ENCODE measurements at regions not wholly inside any gene's neighbourhood (a gene's known extent, or its start where the extent isn't known, plus 50 kb on each side); places are given as distances from the start of the nearest gene placed in this dataset.

DNA sequence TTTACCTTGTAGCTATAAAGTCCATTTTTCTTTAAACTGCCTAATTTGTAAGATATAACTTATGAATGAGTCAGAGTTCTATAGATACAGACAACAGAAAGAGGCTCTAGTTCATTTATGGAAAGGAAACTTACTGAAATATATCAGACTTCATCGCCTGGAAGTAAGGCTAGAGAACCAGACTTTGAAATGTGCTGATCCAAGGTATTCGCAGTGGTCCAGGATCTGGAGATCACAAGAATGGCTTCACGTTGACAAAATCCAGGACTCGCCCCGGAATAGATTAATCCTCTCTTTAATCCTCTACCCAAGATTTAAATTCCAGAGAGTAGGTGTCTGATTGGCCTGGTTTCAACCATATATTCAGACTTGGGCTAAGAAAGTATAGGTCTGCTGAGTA, 69.1 kb upstream of the LOC128125822 start:
- Histone ChIP-seq H3K27me3 (ENCODE audit: insufficient read depth, low read depth, severe bottlenecking) (no peaks in the 10 kb centered on the region), H3K36me3 (no peaks in the 10 kb centered on the region), H3K27ac (no peak overlapping the region), H3K9me3 (ENCODE audit: severe bottlenecking) (no peaks in the 10 kb centered on the region), H3K4me3 (ENCODE audit: low read depth, low read length) (no peak overlapping the region)
- DNase-seq = no peak
- TF ChIP-seq, protein P1, sequence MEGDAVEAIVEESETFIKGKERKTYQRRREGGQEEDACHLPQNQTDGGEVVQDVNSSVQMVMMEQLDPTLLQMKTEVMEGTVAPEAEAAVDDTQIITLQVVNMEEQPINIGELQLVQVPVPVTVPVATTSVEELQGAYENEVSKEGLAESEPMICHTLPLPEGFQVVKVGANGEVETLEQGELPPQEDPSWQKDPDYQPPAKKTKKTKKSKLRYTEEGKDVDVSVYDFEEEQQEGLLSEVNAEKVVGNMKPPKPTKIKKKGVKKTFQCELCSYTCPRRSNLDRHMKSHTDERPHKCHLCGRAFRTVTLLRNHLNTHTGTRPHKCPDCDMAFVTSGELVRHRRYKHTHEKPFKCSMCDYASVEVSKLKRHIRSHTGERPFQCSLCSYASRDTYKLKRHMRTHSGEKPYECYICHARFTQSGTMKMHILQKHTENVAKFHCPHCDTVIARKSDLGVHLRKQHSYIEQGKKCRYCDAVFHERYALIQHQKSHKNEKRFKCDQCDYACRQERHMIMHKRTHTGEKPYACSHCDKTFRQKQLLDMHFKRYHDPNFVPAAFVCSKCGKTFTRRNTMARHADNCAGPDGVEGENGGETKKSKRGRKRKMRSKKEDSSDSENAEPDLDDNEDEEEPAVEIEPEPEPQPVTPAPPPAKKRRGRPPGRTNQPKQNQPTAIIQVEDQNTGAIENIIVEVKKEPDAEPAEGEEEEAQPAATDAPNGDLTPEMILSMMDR (IDR thresholded peaks at IDR 0.05; ENCODE audit: low read depth, low read length) = no peak

DNA sequence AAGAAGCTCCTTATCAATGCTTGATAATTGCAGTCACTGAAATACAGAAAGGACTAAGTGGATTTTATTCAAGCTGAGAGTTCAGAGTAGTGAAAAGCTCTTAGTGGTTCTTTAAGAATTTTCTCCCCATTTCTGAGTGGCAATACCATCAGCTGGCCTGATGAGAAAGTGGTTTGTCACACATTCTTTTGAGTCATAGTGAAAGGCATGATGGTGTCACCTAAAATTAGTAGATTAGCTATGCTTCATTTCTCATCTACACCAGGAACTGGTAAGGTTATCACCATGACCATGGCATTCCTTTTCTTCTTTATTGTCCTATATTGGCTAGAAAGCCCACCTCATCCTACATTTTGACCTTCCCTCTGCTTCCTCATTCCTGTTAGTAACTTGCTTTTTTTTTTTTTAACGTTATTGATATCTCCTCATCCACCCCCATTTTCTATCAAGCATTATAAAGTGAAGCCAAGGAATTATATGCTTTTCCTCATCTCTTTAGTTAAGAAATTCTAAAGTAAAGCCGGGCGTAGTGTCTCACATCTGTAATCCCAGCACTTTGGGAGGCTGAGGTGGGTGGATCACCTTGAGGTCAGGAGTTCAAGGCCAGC, 67.4 kb upstream of the LOC128125822 start:
- TF ChIP-seq, protein P1 (IDR thresholded peaks at IDR 0.05; ENCODE audit: low read depth, low read length) = no peak
- Histone ChIP-seq H3K27me3 (ENCODE audit: insufficient read depth, low read depth, severe bottlenecking) (no peaks in the 10 kb centered on the region), H3K27ac (no peak overlapping the region), H3K4me3 (ENCODE audit: low read depth, low read length) (no peak overlapping the region), H3K36me3 (no peaks in the 10 kb centered on the region), H3K9me3 (ENCODE audit: severe bottlenecking) (no peaks in the 10 kb centered on the region)
- no peak for DNase-seq

DNA sequence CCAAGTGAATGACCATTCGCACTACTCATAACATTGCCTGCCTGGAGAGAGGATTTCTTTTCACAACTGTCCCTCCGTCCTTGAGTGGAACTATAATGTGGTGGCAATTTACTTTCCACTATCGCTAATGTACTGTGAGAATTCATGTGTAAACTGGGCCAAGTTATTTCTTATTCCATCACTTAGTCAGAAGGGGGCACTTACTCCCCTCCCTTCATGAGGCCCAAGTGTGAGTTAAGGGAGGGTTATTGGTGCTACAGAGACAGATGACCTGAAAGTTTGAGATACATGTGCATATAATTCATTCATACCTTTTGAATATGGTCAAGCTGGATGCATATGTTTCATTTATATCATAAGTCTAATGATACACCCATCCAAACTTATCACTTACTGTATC, 65.2 kb upstream of the LOC128125822 start:
- Histone ChIP-seq H3K4me3 (ENCODE audit: low read depth, low read length) (no peak overlapping the region), H3K27me3 (ENCODE audit: insufficient read depth, low read depth, severe bottlenecking) (no peaks in the 10 kb centered on the region), H3K27ac (no peak overlapping the region), H3K36me3 (no peaks in the 10 kb centered on the region), H3K9me3 (ENCODE audit: severe bottlenecking) (no peaks in the 10 kb centered on the region)
- TF ChIP-seq, protein P1 (IDR thresholded peaks at IDR 0.05; ENCODE audit: low read depth, low read length) = no peak
- DNase-seq = no peak

DNA sequence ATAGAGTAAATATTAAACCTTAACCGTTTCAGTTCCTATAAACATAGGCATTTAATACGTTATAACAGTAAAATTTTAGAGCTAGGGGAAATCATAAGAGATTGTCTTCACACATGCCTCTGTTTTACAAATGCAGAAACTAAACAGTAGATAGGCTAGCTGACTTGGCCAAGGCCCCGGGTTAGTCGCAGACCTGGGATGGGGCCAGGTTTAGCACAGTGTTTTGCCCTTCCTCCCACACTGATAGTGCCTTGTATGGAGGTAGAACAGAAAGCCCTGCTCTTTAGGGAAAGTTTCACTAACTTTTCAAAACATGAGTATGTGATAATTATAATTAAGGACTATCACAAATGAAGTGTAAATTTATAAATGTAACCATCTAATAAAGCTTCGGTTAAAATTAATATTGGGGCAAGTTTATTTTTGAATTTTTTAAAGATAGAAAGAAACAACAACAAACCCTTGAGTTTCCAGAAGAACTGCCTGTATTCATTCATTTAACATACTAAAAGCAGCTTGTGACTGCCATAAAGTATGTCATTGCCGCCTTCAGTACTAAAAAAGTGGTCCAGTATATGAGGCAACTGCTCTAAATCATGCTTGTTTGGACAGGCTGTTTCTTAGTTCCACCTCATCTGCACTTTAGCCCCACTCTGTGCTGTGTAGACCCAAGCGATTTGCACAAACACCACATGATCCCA, 62.5 kb upstream of the LOC128125822 start:
- DNase-seq = no peak
- no peaks in the 10 kb centered on the region for H3K27me3 ChIP-seq (ENCODE audit: insufficient read depth, low read depth, severe bottlenecking)
- no peak overlapping the region for H3K4me3 ChIP-seq (ENCODE audit: low read depth, low read length)
- TF ChIP-seq, protein P1 (IDR thresholded peaks at IDR 0.05; ENCODE audit: low read depth, low read length) = no peak
- no peak overlapping the region for H3K27ac ChIP-seq
- no peaks in the 10 kb centered on the region for H3K9me3 ChIP-seq (ENCODE audit: severe bottlenecking)
- no peaks in the 10 kb centered on the region for H3K36me3 ChIP-seq

DNA sequence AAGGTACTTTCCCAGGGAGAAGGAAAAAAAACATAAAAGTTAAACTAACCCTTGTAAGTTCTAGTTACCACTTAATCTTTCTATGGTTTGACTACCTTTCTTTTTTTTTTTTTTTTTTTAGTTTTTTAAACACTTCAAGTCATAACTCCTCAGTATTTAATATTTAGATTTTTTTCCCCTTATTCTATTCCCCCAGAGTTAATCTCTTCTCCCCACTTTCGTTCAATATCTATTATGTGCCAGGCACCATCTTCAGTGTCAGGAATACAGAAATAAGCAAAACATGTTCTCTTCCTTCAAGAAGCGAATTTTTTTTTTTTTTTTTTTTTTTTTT, 62.0 kb upstream of the LOC128125822 start:
- TF ChIP-seq, protein P1 (IDR thresholded peaks at IDR 0.05; ENCODE audit: low read depth, low read length) = no peak
- no peaks in the 10 kb centered on the region for H3K27me3 ChIP-seq (ENCODE audit: insufficient read depth, low read depth, severe bottlenecking)
- DNase-seq = no peak

DNA sequence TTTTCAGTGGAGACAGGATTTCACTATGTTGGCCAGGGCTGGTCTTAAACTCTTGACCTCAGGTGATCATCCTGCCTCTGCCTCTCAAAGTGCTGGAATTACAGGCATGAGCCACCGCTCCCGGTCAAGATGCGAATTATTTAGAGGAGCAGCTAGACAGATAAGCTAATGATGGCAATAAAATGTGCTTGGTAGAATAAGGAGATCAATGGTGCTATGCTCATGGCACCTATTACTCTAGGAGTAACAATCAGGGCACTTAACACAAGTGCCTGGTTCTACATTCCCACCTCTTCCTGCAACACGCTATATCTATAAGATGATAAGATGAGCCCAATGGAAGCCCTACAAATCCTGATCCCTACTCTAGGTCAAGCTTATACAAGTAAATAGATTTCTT, 61.4 kb upstream of the LOC128125822 start:
- Histone ChIP-seq H3K27ac (no peak overlapping the region), H3K27me3 (ENCODE audit: insufficient read depth, low read depth, severe bottlenecking) (no peaks in the 10 kb centered on the region), H3K36me3 (no peaks in the 10 kb centered on the region), H3K9me3 (ENCODE audit: severe bottlenecking) (no peaks in the 10 kb centered on the region), H3K4me3 (ENCODE audit: low read depth, low read length) (no peak overlapping the region)
- DNase-seq = no peak
- TF ChIP-seq, protein P1 (IDR thresholded peaks at IDR 0.05; ENCODE audit: low read depth, low read length) = no peak

More for the DNA sequence above, 62.0 kb upstream of the LOC128125822 start:
- H3K9me3 ChIP-seq (ENCODE audit: severe bottlenecking) = no peaks in the 10 kb centered on the region
- H3K36me3 ChIP-seq = no peaks in the 10 kb centered on the region
- H3K4me3 ChIP-seq (ENCODE audit: low read depth, low read length) = no peak overlapping the region
- no peak overlapping the region for H3K27ac ChIP-seq

Measured in WERI-Rb-1 (cell line).